ENCODE measurements at regions not wholly inside any gene's neighbourhood (a gene's known extent, or its start where the extent isn't known, plus 50 kb on each side); places are given as distances from the start of the nearest gene placed in this dataset.

- 85 to 86% methylated on average over 11 of the region's 11 CpGs for WGBS, 2 donors
- intact Hi-C loops (cut with DNase I; ENCODE audit: low total_unique reads), result no loop called here
- no peak overlapping the region for H3K4me3 ChIP-seq (ENCODE audit: low read depth, poor library complexity, severe bottlenecking)
- DNase-seq (ENCODE audit: low spot score in 2 of 2), result no peak
- TF ChIP-seq POLR2A (IDR thresholded peaks at IDR 0.05) (no peak), CTCF (IDR thresholded peaks at IDR 0.05) (no peak)
Observed at GRCh38 chr6:90811596-90812226, 224.8 kb upstream of the MAP3K7 start.

- WGBS, 2 donors, result 79 to 89% methylated on average over 4 of the region's 4 CpGs
- intact Hi-C loops (cut with DNase I; ENCODE audit: low total_unique reads), result no loop called here
Observed at GRCh38 chr6:90809035-90809434, 222.2 kb upstream of the MAP3K7 start.

GRCh38 chr6:90807791-90808701 is 221.2 kb upstream of the MAP3K7 start:
- no peak for DNase-seq (ENCODE audit: low spot score in 2 of 2)
- intact Hi-C loops (cut with DNase I; ENCODE audit: low total_unique reads), result no loop called here
- no peak overlapping the region for H3K4me3 ChIP-seq (ENCODE audit: low read depth, poor library complexity, severe bottlenecking)
- 88 to 91% methylated on average over 6 of the region's 6 CpGs for WGBS, 2 donors
- TF ChIP-seq POLR2A (IDR thresholded peaks at IDR 0.05) (no peak), CTCF (IDR thresholded peaks at IDR 0.05) (no peak)

More at GRCh38 chr6:90809035-90809434, 222.2 kb upstream of the MAP3K7 start:
- no peak overlapping the region for H3K4me3 ChIP-seq (ENCODE audit: low read depth, poor library complexity, severe bottlenecking)
- DNase-seq (ENCODE audit: low spot score in 2 of 2), result no peak
- TF ChIP-seq POLR2A (IDR thresholded peaks at IDR 0.05) (no peak), CTCF (IDR thresholded peaks at IDR 0.05) (no peak)

GRCh38 chr6:90805619-90806155 is 218.8 kb upstream of the MAP3K7 start:
- no peak for DNase-seq (ENCODE audit: low spot score in 2 of 2)
- TF ChIP-seq POLR2A (IDR thresholded peaks at IDR 0.05) (no peak), CTCF (IDR thresholded peaks at IDR 0.05) (no peak)
- intact Hi-C loops (cut with DNase I; ENCODE audit: low total_unique reads), result no loop called here
- 50 to 56% methylated on average over 1 of the region's 1 CpG for WGBS, 2 donors
- no peak overlapping the region for H3K4me3 ChIP-seq (ENCODE audit: low read depth, poor library complexity, severe bottlenecking)

GRCh38 chr6:90803956-90804355 is 217.1 kb upstream of the MAP3K7 start:
- TF ChIP-seq CTCF (IDR thresholded peaks at IDR 0.05) (no peak), POLR2A (IDR thresholded peaks at IDR 0.05) (no peak)
- 82% methylated on average over 2 of the region's 2 CpGs for WGBS, 2 donors

More at GRCh38 chr6:90803956-90804355, 217.1 kb upstream of the MAP3K7 start:
- DNase-seq (ENCODE audit: low spot score in 2 of 2), result no peak
- intact Hi-C loops (cut with DNase I; ENCODE audit: low total_unique reads), result no loop called here
- H3K4me3 ChIP-seq (ENCODE audit: low read depth, poor library complexity, severe bottlenecking), result no peak overlapping the region
